H1 (cell line): ENCODE measurements at regions not wholly inside any gene's neighbourhood (a gene's known extent, or its start where the extent isn't known, plus 50 kb on each side); places are given as distances from the start of the nearest gene placed in this dataset.

ENCODE experiments used
- CTCF ChIA-PET: fragments of 300-600 bp; sonication (Branson Sonifier 250); formaldehyde crosslinking; loops from one replicate; lab custom pipeline; 2021; ENCODE audit not compliant: partially characterized antibody; lab: Charles Lee
- POLR2A ChIA-PET: fragments of 300-600 bp; sonication (Branson Sonifier 250); formaldehyde crosslinking; loops from one replicate; lab custom pipeline; 2021; ENCODE audit warnings: inconsistent platforms; ENCODE audit not compliant: partially characterized antibody; lab: Charles Lee
- DNase-seq, 2 experiments: peaks; one replicate each; pipeline versions ENCODE4 v3.0.0 to v3.0.0-alpha.2; 2010 to 2022; ENCODE audit warnings: low spot score in 2 of 2, low read depth in 1 of 2, mixed read lengths in 1 of 2
- FAIRE-seq: peaks from 2 replicates; lab custom pipeline; 2011; peaks lifted over from hg19 to GRCh38; lab: Jason Lieb, UNC
- H2AFZ ChIP-seq: 2 replicates; pipeline ENCODE4 v1.8.1; 2012; ENCODE audit warnings: low read length, inconsistent platforms
- H2AK5ac ChIP-seq: 2 replicates; pipeline ENCODE4 v1.6.1; 2013; ENCODE audit warnings: low read depth, low read length
- H2BK120ac ChIP-seq: replicated peaks from 2 replicates; pipeline ENCODE3; 2013; ENCODE audit warnings: low read depth, low read length, inconsistent platforms
- H2BK12ac ChIP-seq: 2 replicates; pipeline ENCODE4 v1.6.1; 2013; ENCODE audit warnings: low read depth, low read length
- H2BK15ac ChIP-seq: 2 replicates; pipeline ENCODE4 v1.6.1; 2013; ENCODE audit warnings: low read length
- H2BK20ac ChIP-seq: 2 replicates; pipeline ENCODE4 v1.6.1; 2013; ENCODE audit warnings: low read length
- H2BK5ac ChIP-seq: 2 replicates; pipeline ENCODE4 v1.6.1; 2013; ENCODE audit warnings: low read depth, low read length
- H3K14ac ChIP-seq: 2 replicates; pipeline ENCODE4 v1.6.1; 2013; ENCODE audit warnings: inconsistent platforms; ENCODE audit not compliant: insufficient read length
- H3K18ac ChIP-seq: 2 replicates; pipeline ENCODE4 v1.6.1; 2013; ENCODE audit warnings: low read length; ENCODE audit errors: extremely low read depth
- H3K23ac ChIP-seq: 2 replicates; pipeline ENCODE4 v1.6.1; 2013; ENCODE audit warnings: inconsistent platforms; ENCODE audit not compliant: insufficient read length
- H3K23me2 ChIP-seq: 2 replicates; pipeline ENCODE4 v1.6.1; 2013; ENCODE audit warnings: low read depth, low read length
- H3K27ac ChIP-seq: 2 replicates; pipeline ENCODE4 v1.6.1; 2011; ENCODE audit warnings: low read depth, low read length, inconsistent platforms
- H3K27me3 ChIP-seq, 4 experiments: replicated peaks in 1 of 4; 1 replicate in 1 of 4; 2 replicates in 3 of 4; pipeline versions ENCODE4 v1.6.1 to v1.8.1; 2011 to 2013; ENCODE audit warnings: low read length in 3 of 4, mild to moderate bottlenecking in 3 of 4, inconsistent platforms in 2 of 4, mixed read lengths in 2 of 4, moderate library complexity in 1 of 4; ENCODE audit not compliant: control insufficient read depth in 3 of 4, insufficient read depth in 3 of 4; ENCODE audit errors: extremely low read depth in 1 of 4
- H3K36me3 ChIP-seq, 4 experiments: 2 replicates each; pipeline versions ENCODE4 v1.6.1 to v1.8.1; 2011 to 2013; ENCODE audit warnings: mild to moderate bottlenecking in 4 of 4, low read length in 3 of 4, moderate library complexity in 2 of 4, control low read depth in 1 of 4, inconsistent platforms in 1 of 4; ENCODE audit not compliant: insufficient read depth in 4 of 4, control insufficient read depth in 2 of 4
- H3K4ac ChIP-seq: replicated peaks from 2 replicates; pipeline ENCODE3; 2013; ENCODE audit warnings: low read length, low read depth, mixed read lengths, inconsistent platforms; ENCODE audit not compliant: insufficient read length
- H3K4me1 ChIP-seq, 4 experiments: replicated peaks in 1 of 4; 1 replicate in 1 of 4; 2 replicates in 3 of 4; pipeline versions ENCODE4 v1.6.1 to v1.8.1; 2011 to 2013; ENCODE audit warnings: low read length in 3 of 4, inconsistent platforms in 2 of 4, mixed read lengths in 1 of 4; ENCODE audit not compliant: insufficient read depth in 4 of 4, control insufficient read depth in 3 of 4
- H3K4me2 ChIP-seq, 2 experiments: 2 replicates each; pipeline versions ENCODE4 v1.6.1 to v1.8.1; 2011 to 2013; ENCODE audit warnings: low read depth in 2 of 2, low read length in 2 of 2, control low read depth in 1 of 2, inconsistent platforms in 1 of 2, mild to moderate bottlenecking in 1 of 2; ENCODE audit not compliant: insufficient read depth in 1 of 2
- H3K4me3 ChIP-seq, 4 experiments: fragments of 200-600, 300-600 bp in 1 of 4; sonication (generic), shearing (Covaris generic), sonication (Bioruptor Twin) in 1 of 4; 2 replicates each; pipeline versions ENCODE4 v1.5.1 to v1.8.1; 2011 to 2016; ENCODE audit warnings: low read length in 4 of 4, low read depth in 3 of 4, control low read depth in 2 of 4, inconsistent platforms in 2 of 4, mild to moderate bottlenecking in 2 of 4, mixed read lengths in 1 of 4, moderate library complexity in 1 of 4; ENCODE audit not compliant: insufficient read depth in 2 of 4; ENCODE audit errors: extremely low read depth in 1 of 4
- H3K56ac ChIP-seq: replicated peaks from 2 replicates; pipeline ENCODE3; 2013; ENCODE audit warnings: low read depth, mild to moderate bottlenecking, mixed read lengths, low read length, inconsistent platforms; ENCODE audit not compliant: insufficient read length
- H3K79me1 ChIP-seq: 2 replicates; pipeline ENCODE4 v1.6.1; 2013; ENCODE audit warnings: low read depth, low read length, control low read depth
- H3K79me2 ChIP-seq, 2 experiments: 2 replicates each; pipeline versions ENCODE4 v1.6.1 to v1.8.1; 2012 to 2013; ENCODE audit warnings: low read length in 2 of 2, mild to moderate bottlenecking in 2 of 2, inconsistent platforms in 1 of 2; ENCODE audit not compliant: insufficient read depth in 2 of 2, control insufficient read depth in 1 of 2
- H3K9ac ChIP-seq, 4 experiments: replicated peaks in 1 of 4; 1 replicate in 1 of 4; 2 replicates in 3 of 4; pipeline versions ENCODE4 v1.6.1 to v1.8.1; 2011 to 2013; ENCODE audit warnings: low read depth in 3 of 4, low read length in 3 of 4, control low read depth in 2 of 4, mild to moderate bottlenecking in 2 of 4, moderate library complexity in 2 of 4, inconsistent platforms in 1 of 4; ENCODE audit errors: extremely low read depth in 1 of 4
- H3K9me3 ChIP-seq, 2 experiments: 2 replicates each; pipeline versions ENCODE4 v1.6.1 to v1.8.1; 2012 to 2013; ENCODE audit warnings: mild to moderate bottlenecking in 2 of 2, moderate library complexity in 2 of 2, control low read depth in 1 of 2, inconsistent platforms in 1 of 2, low read depth in 1 of 2, low read length in 1 of 2, mixed read lengths in 1 of 2; ENCODE audit not compliant: insufficient read depth in 2 of 2
- H4K20me1 ChIP-seq, 2 experiments: replicated peaks in 1 of 2; 2 replicates each; pipeline versions ENCODE3 to v1.8.1; 2011 to 2013; ENCODE audit warnings: inconsistent platforms in 2 of 2, low read length in 2 of 2, mild to moderate bottlenecking in 1 of 2; ENCODE audit not compliant: insufficient read depth in 2 of 2, control insufficient read depth in 1 of 2
- H4K5ac ChIP-seq: 2 replicates; pipeline ENCODE4 v1.6.1; 2013; ENCODE audit warnings: low read length, low read depth, mixed read lengths, inconsistent platforms; ENCODE audit not compliant: insufficient read length
- H4K8ac ChIP-seq: 2 replicates; pipeline ENCODE4 v1.8.0; 2013; ENCODE audit warnings: mild to moderate bottlenecking, moderate library complexity, low read length, inconsistent platforms; ENCODE audit not compliant: insufficient read depth; ENCODE audit errors: extremely low read depth
- H4K91ac ChIP-seq: replicated peaks from 2 replicates; pipeline ENCODE3; 2013; ENCODE audit warnings: low read length, mixed read lengths, inconsistent platforms; ENCODE audit not compliant: insufficient read length
- ASH2L ChIP-seq: fragments of 200-600, 300-600 bp; sonication (generic); IDR thresholded peaks from one replicate; pipeline ENCODE4 v1.7.1; 2017; ENCODE audit warnings: low read length
- CBX5 ChIP-seq: fragments of 300-800, 300-1000 bp; sonication (generic); IDR thresholded peaks from 2 replicates; pipeline ENCODE4 v1.7.1; 2016; ENCODE audit warnings: antibody characterized with exemption, low read length, low read depth
- CHD1 ChIP-seq: IDR thresholded peaks from 2 replicates; pipeline ENCODE4 v1.6.1; 2012; ENCODE audit warnings: low read depth, low read length, improper control_type of control experiment
- CTBP2 ChIP-seq: IDR thresholded peaks from 2 replicates; pipeline ENCODE4 v1.7.0; 2011; ENCODE audit warnings: borderline replicate concordance, mild to moderate bottlenecking, moderate library complexity, mixed read lengths, low read length; ENCODE audit not compliant: insufficient read depth, insufficient read length
- E2F6 ChIP-seq: IDR thresholded peaks from 2 replicates; pipeline ENCODE4 v1.6.1; 2012; ENCODE audit warnings: inconsistent platforms
- EZH2 ChIP-seq: fragments of 200-600 bp; sonication (generic); IDR thresholded peaks from 2 replicates; pipeline ENCODE4 v1.7.1; 2012; ENCODE audit warnings: low read depth, mild to moderate bottlenecking, moderate library complexity, low read length, inconsistent platforms; ENCODE audit not compliant: severe bottlenecking
- HDAC2 ChIP-seq, 2 experiments: fragments of 300-600 bp in 1 of 2; sonication (generic) in 1 of 2; IDR thresholded peaks; 2 replicates each; pipeline ENCODE4 v1.6.1; 2011 to 2012; ENCODE audit warnings: low read depth in 2 of 2, low read length in 2 of 2, mild to moderate bottlenecking in 2 of 2, moderate library complexity in 2 of 2, borderline replicate concordance in 1 of 2, inconsistent platforms in 1 of 2
- MAFK ChIP-seq: IDR thresholded peaks from 2 replicates; pipeline ENCODE4 v1.6.1; 2012; ENCODE audit warnings: low read depth, mild to moderate bottlenecking, improper control_type of control experiment, low read length
- NANOG ChIP-seq: IDR thresholded peaks from 2 replicates; pipeline ENCODE4 v1.6.1; 2011; ENCODE audit warnings: low read length, low read depth, mild to moderate bottlenecking, inconsistent platforms; ENCODE audit not compliant: insufficient read depth, poor library complexity, severe bottlenecking
- NRF1 ChIP-seq: IDR thresholded peaks from 2 replicates; pipeline ENCODE4 v1.6.1; 2011; ENCODE audit warnings: mild to moderate bottlenecking, low read depth, low read length, improper control_type of control experiment
- POU5F1 ChIP-seq: IDR thresholded peaks from 2 replicates; pipeline ENCODE4 v1.6.1; 2011; ENCODE audit warnings: low read depth, mild to moderate bottlenecking, low read length, moderate library complexity
- SUZ12 ChIP-seq: fragments of 200-600 bp; sonication (generic); IDR thresholded peaks from 2 replicates; pipeline ENCODE4 v1.6.1; 2012; ENCODE audit warnings: mild to moderate bottlenecking, inconsistent platforms, low read length, moderate library complexity, mixed read lengths
- WGBS, 2 experiments: shearing (Covaris generic) in 1 of 2; methylation state at CpG; one replicate each; pipeline versions ENCODE4 v1.1.6 to v1.1.7; 2013 to 2015; ENCODE audit warnings: low lambda C conversion rate in 2 of 2, mixed read lengths in 2 of 2, inconsistent platforms in 1 of 2, low coverage in 1 of 2, missing lambda C conversion rate in 1 of 2; ENCODE audit not compliant: insufficient replicate concordance in 2 of 2, insufficient coverage in 1 of 2, insufficient read length in 1 of 2; ENCODE audit errors: extremely low coverage in 1 of 2, missing lambda C conversion rate in 1 of 2; 5-methylcytosine and 5-hydroxymethylcytosine counted together
- TF ChIP-seq, protein P1 (sequence below): IDR thresholded peaks from 2 replicates; pipeline ENCODE4 v1.6.1; 2011; ENCODE audit warnings: low read length, improper control_type of control experiment

DNA sequence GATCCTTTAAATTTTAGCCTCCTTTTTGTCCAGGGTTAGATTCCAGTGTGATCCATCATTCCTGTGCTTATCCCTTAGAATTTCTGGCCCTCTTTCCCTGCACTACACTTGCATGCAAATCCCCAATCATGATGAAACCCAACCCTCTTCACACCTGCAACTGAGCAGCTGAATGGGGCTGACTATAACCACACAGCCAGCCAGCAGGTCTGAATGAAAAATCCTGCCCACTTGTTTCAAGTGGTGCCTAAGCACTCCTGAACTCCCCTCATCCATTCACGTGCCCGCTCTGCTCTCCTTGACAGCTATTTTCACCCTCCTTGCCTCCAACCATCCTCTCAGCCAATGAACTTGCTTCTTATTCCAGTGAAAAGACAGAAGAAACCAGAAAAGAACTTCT, 80.5 kb upstream of the AFF3 start:
- Histone ChIP-seq H2AK5ac (no peak overlapping the region), H2BK5ac (no peak overlapping the region), H2AFZ (no peak overlapping the region), H2BK15ac (no peak overlapping the region), H3K27ac (no peak overlapping the region), H3K23ac (no peak overlapping the region), H3K4me1 (no peaks in the 10 kb centered on the region), H3K4ac (no peak overlapping the region), H3K79me2 (no peaks in the 10 kb centered on the region), H2BK20ac (no peak overlapping the region), H3K14ac (no peak overlapping the region), H3K56ac (no peak overlapping the region), H3K4me3 (no peak overlapping the region), H3K79me1 (no peaks in the 10 kb centered on the region), H3K23me2 (no peaks in the 10 kb centered on the region), H3K27me3 (no peaks in the 10 kb centered on the region), H2BK120ac (no peak overlapping the region), H2BK12ac (no peak overlapping the region), H3K9me3 (no peaks in the 10 kb centered on the region), H4K5ac (no peak overlapping the region), H4K8ac (no peak overlapping the region), H3K36me3 (no peaks in the 10 kb centered on the region), H3K9ac (no peak overlapping the region), H3K18ac (no peak overlapping the region), H4K20me1 (no peaks in the 10 kb centered on the region), H3K4me2 (no peak overlapping the region), H4K91ac (no peak overlapping the region)
- ChIA-PET POLR2A (no interaction called here), CTCF (interaction anchor here (0.8 to 1.9 kb wide), 3 partner anchors 13 to 46 kb away, joined by 3 to 7 read pairs (median 3); no protein-coding TSS in a partner anchor)
- 94% methylated on average over 2 of the region's 2 CpGs; no CpG with 5 or more reads in 1 of the 2 experiments for WGBS, 2 experiments
- no peak for FAIRE-seq
- no peak for DNase-seq
- TF ChIP-seq NANOG (no peak), MAFK (no peak), E2F6 (no peak), EZH2 (no peak), CTBP2 (no peak), POU5F1 (no peak), ASH2L (no peak), NRF1 (no peak), SUZ12 (no peak), HDAC2 (IDR thresholded peaks at IDR 0.05; ENCODE audit: borderline replicate concordance in 1 of 2, low read depth in 2 of 2, low read length in 2 of 2) (no peak), CBX5 (no peak), CHD1 (no peak)
- TF ChIP-seq, protein P1, sequence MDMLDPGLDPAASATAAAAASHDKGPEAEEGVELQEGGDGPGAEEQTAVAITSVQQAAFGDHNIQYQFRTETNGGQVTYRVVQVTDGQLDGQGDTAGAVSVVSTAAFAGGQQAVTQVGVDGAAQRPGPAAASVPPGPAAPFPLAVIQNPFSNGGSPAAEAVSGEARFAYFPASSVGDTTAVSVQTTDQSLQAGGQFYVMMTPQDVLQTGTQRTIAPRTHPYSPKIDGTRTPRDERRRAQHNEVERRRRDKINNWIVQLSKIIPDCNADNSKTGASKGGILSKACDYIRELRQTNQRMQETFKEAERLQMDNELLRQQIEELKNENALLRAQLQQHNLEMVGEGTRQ, result no peak
